ENCODE measurements at regions not wholly inside any gene's neighbourhood (a gene's known extent, or its start where the extent isn't known, plus 50 kb on each side); places are given as distances from the start of the nearest gene placed in this dataset.

DNA sequence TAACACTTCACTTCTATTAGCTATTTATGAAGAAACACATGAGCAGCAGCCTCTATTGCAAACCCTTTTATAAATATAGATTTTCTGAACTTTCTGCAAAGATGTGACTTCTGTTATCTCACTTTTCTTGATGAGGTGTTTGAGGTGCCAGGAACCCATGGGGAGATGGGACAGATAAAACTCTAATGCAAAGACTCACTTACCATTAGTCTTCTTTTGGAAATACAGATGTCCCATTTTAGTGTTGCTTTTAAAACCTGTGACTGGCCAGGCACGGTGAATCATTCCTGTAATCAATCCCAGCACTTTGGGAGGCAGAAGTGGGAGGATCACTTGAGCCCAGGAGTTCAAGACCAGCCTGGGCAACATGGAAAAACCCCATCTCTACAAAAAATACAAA, 171.3 kb upstream of the GAS1 start:
- Histone ChIP-seq H3K9ac (ENCODE audit: extremely low read depth, insufficient read length, low read length) (no peak overlapping the region), H3T11ph (ENCODE audit: low read length) (no peak overlapping the region), H4K91ac (ENCODE audit: insufficient read length, low read depth, low read length) (no peak overlapping the region), H2BK20ac (ENCODE audit: low read depth, low read length, poor library complexity, severe bottlenecking) (no peak overlapping the region), H3K9me3 (ENCODE audit: control insufficient read depth, low read depth, low read length) (no peaks in the 10 kb centered on the region), H3K56ac (ENCODE audit: insufficient read length, low read depth, low read length) (no peak overlapping the region), H3K4me2 (ENCODE audit: insufficient read depth, insufficient read length, low read length) (no peak overlapping the region), H3K79me1 (ENCODE audit: insufficient read depth, low read depth, low read length, poor library complexity, severe bottlenecking) (no peaks in the 10 kb centered on the region), H4K20me1 (ENCODE audit: control insufficient read depth, insufficient read depth, insufficient read length) (no peaks in the 10 kb centered on the region), H3K23ac (ENCODE audit: insufficient read length, low read depth, low read length) (no peak overlapping the region), H3K23me2 (ENCODE audit: insufficient read length, low read depth, low read length, poor library complexity, severe bottlenecking) (peaks cover 3% of the 10 kb centered on the region), H2BK120ac (ENCODE audit: low read depth, low read length, poor library complexity, severe bottlenecking) (no peak overlapping the region), H3K18ac (ENCODE audit: insufficient read length, low read depth, low read length) (no peak overlapping the region), H4K5ac (ENCODE audit: insufficient read length, low read depth, low read length) (no peak overlapping the region), H3K4ac (ENCODE audit: low read depth, low read length) (no peak overlapping the region), H3K27ac (ENCODE audit: insufficient read length, low read depth, low read length) (no peak overlapping the region), H2AFZ (ENCODE audit: low read length) (no peak overlapping the region), H2BK15ac (ENCODE audit: low read depth, low read length) (no peak overlapping the region), H2BK12ac (ENCODE audit: insufficient read length, low read depth, low read length) (no peak overlapping the region), H3K14ac (ENCODE audit: insufficient read depth, low read length) (no peak overlapping the region), H3K79me2 (ENCODE audit: insufficient read depth, low read length) (no peaks in the 10 kb centered on the region), H3K4me1 (ENCODE audit: insufficient read depth, low read length) (no peaks in the 10 kb centered on the region), H4K8ac (replicated peaks; ENCODE audit: insufficient read length, low read depth, low read length) (no peak overlapping the region), H2BK5ac (ENCODE audit: insufficient read length, low read length) (no peak overlapping the region), H2AK5ac (ENCODE audit: insufficient read length, low read length) (no peak overlapping the region), H3K27me3 (ENCODE audit: insufficient read depth, low read length) (no peaks in the 10 kb centered on the region)
- Mint-ChIP-seq H3K9me3 (no peaks in the 10 kb centered on the region), H3K27me3 (ENCODE audit: low read depth) (peaks cover 2% of the 10 kb centered on the region; the same call in 1 of the 2 replicates), H3K27ac (no peak overlapping the region), H3K36me3 (ENCODE audit: insufficient read depth in 1 of 3, low read depth in 3 of 3) (no peaks in the 10 kb centered on the region), H3K4me3 (no peak overlapping the region), H3K4me1 (no peaks in the 10 kb centered on the region)
- no peak for DNase-seq
- TF ChIP-seq, protein P1, sequence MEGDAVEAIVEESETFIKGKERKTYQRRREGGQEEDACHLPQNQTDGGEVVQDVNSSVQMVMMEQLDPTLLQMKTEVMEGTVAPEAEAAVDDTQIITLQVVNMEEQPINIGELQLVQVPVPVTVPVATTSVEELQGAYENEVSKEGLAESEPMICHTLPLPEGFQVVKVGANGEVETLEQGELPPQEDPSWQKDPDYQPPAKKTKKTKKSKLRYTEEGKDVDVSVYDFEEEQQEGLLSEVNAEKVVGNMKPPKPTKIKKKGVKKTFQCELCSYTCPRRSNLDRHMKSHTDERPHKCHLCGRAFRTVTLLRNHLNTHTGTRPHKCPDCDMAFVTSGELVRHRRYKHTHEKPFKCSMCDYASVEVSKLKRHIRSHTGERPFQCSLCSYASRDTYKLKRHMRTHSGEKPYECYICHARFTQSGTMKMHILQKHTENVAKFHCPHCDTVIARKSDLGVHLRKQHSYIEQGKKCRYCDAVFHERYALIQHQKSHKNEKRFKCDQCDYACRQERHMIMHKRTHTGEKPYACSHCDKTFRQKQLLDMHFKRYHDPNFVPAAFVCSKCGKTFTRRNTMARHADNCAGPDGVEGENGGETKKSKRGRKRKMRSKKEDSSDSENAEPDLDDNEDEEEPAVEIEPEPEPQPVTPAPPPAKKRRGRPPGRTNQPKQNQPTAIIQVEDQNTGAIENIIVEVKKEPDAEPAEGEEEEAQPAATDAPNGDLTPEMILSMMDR (conservative IDR thresholded peaks at IDR 0.05), result no peak
- no CpG with 5 or more reads among the region's 1 CpG for WGBS (ENCODE audit: extremely low coverage, insufficient read length, low lambda C conversion rate)
